ENCODE measurements at regions not wholly inside any gene's neighbourhood (a gene's known extent, or its start where the extent isn't known, plus 50 kb on each side); places are given as distances from the start of the nearest gene placed in this dataset.
"Not testable (repeated sequence)": the region's sequence is repeated elsewhere in the genome, so short reads cannot be mapped to it uniquely, and the experiment has no call there.

DNA sequence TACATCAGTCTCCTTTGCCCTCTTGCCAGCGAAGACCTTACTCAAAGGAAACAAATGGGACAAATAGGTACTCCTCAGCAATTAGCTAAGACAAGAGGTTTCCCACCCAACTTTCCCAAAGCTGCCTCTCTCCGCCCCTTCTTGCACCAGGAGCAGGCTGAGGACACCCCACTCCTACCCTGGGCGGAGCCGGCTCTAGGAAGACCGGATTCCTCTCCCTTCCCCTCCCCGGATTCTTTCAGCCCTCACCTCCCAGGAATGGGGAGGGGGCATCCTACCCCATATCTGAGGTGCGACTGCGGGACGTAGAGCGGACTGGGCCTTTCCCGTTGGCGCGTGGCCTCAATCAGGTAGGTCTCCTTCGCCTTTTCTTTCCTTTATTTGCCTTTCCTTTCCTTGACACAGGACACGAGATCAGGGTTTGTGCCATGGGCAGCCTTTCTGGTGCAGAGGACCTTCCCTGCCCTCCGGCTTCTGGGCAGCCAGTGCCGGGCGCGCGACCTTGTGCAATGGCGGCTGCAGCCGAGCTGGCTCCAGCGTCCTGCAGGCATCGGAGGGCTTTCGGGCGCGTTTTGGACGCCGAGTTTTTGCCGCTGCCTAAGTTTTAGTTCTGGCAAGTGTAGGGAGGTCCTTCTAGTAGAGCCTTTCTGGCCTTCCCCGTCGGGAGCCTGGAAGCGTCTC lies 279.9 kb downstream of the PLS3 start:
- DNase-seq, result not testable (repeated sequence)

DNA sequence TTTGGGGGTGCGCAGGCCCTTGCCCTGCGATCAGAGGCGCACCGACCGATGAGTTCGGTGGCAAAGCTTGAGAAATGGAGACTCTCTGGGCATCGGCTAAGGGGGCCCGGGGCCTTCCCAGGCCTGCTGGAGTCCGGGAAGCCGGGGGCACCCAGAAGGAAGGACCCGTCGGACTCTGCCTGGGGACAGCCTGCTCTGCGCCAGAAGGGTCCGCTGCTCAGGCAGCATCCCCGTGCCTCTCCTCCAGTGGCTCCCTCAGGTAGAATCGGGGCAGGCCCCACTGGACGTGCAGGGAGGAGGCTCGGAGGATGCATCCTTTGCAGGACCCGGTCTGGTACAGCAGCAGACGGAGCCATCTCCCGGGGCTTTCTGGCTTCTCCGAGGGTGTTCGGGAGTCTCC lies 290.0 kb downstream of the PLS3 start:
- DNase-seq, result not testable (repeated sequence)

DNA sequence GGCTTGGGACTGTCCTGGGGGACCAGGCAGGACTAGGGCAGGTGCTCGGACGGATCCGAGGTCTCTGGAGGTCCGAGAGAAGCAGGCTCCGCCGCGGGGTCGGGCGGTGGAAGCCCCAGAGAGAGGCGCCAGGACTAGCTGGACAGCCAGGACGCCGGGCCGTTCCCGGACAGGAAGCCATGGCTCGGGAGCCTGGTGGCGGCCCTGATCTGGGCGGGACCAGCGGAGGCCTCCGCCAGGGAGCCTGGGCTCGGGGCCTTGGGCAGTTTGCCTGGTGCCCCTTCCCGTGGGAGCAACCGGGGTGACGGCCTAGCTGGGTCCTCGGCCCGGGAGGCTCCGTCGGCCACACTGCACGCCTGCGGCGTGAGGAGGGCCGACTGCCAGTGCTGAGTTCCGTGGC lies 292.3 kb downstream of the PLS3 start:
- DNase-seq, result not testable (repeated sequence)

DNA sequence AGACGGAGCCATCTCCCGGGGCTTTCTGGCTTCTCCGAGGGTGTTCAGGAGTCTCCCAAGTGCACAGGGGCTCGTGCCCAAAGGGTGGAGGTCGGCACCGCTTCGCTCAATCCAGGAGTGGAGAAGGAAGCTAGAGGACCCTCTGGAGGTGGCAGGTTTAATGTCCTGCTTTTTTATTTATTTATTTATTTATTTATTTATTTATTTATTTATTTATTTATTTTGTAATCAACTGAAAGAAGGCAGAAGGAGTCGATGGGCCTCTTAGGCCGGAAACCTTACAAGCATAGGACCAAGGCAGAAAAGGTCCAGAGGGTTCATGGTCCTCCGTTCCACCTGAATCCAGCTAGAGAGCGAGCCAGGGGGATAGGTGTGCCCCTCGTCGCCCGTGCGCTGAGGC lies 289.4 kb upstream of the AGTR2 start:
- DNase-seq, result not testable (repeated sequence)

DNA sequence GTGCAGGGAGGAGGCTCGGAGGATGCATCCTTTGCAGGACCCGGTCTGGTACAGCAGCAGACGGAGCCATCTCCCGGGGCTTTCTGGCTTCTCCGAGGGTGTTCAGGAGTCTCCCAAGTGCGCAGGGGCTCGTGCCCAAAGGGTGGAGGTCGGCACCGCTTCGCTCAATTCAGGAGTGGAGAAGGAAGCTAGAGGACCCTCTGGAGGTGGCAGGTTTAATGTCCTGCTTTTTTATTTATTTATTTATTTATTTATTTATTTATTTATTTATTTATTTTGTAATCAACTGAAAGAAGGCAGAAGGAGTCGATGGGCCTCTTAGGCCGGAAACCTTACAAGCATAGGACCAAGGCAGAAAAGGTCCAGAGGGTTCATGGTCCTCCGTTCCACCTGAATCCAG lies 286.4 kb upstream of the AGTR2 start:
- not testable (repeated sequence) for DNase-seq

DNA sequence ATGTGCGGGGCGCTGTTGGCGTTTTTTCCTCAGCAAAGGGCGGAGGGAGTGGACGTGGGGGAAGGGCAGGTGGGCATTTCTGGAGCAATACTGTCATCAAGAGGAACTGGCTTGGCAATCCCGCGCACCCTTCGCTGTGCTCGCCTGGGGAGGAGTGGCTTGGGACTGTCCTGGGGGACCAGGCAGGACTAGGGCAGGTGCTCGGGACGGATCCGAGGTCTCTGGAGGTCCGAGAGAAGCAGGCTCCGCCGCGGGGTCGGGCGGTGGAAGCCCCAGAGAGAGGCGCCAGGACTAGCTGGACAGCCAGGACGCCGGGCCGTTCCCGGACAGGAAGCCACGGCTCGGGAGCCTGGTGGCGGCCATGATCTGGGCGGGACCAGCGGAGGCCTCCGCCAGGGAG lies 282.5 kb upstream of the AGTR2 start:
- DNase-seq, result peak in 1 of 2 donors; percentile 47

DNA sequence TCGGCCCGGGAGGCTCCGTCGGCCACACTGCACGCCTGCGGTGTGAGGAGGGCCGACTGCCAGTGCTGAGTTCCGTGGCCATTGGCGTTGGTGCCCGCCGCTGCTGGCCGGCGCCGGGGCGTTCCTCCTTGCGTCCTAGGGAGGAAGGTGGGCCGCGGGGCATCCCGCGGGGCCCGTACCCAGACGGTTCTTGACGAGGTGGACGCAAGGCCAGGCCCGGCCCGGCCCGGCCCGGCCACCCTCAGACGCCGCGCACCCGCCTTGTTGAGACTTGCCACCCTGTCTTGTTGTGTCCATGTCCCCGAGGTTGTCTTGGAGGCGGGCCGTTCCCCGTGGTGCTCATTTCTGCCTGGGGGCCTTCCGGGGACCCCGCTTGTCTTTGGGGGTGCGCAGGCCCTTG lies 282.0 kb upstream of the AGTR2 start:
- DNase-seq, result not testable (repeated sequence)

DNA sequence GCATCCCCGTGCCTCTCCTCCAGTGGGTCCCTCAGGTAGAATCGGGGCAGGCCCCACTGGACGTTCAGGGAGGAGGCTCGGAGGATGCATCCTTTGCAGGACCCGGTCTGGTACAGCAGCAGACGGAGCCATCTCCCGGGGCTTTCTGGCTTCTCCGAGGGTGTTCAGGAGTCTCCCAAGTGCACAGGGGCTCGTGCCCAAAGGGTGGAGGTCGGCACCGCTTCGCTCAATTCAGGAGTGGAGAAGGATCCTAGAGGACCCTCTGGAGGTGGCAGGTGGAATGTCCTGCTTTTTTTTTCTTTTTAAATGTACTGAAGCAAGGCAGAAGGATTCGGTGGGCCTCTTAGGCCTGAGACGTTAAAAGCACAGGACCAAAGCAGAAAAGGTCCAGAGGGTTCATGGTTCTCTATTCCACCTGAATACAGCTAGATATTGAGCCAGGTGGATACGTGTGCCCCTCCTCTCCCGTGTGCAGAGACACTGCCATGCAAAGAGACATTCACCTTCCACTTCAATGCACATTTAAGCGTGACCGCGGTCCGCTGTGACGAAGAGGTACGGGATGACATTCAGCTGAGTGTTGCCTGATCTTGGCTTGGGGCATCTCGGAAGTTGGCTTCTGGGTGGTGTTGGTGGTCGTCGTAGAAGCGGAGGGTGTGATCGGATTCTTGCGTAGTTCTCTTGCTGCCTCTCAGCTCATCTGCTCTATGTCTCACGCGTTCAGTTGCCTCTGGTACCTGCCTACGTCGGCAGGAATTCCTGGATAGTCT lies 281.2 kb upstream of the AGTR2 start:
- no peak for DNase-seq

DNA sequence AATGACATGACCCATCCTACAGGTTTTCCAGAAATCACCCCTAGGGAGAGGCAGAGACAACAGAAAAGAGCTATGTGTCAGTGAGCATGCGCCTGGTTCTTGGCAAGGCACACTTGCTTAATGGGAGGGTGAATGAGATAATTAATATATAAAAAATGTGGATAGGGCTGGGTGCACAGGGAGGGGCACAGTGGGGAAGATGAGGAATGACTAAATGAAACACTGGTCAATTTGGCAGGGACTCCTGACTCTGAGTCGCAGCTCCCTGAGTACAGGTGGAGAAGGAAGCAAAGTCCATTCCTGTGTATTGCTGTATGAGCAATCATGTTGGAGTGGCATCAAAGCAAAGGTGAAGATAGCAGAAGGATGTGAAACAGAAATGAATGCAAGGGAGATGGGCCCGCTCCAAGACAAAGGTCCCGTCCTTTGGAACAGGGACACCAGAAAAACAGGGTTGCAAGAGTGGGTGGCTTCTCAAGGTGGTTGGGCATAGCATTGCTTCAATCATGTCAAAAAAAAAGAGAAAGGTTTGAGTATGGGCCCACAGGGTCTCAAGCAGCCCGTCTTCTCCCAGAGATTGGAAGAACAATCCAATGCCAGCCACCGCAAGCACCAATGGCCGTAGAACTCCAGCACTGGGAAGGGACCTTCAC lies 278.4 kb upstream of the AGTR2 start:
- no peak for DNase-seq

DNA sequence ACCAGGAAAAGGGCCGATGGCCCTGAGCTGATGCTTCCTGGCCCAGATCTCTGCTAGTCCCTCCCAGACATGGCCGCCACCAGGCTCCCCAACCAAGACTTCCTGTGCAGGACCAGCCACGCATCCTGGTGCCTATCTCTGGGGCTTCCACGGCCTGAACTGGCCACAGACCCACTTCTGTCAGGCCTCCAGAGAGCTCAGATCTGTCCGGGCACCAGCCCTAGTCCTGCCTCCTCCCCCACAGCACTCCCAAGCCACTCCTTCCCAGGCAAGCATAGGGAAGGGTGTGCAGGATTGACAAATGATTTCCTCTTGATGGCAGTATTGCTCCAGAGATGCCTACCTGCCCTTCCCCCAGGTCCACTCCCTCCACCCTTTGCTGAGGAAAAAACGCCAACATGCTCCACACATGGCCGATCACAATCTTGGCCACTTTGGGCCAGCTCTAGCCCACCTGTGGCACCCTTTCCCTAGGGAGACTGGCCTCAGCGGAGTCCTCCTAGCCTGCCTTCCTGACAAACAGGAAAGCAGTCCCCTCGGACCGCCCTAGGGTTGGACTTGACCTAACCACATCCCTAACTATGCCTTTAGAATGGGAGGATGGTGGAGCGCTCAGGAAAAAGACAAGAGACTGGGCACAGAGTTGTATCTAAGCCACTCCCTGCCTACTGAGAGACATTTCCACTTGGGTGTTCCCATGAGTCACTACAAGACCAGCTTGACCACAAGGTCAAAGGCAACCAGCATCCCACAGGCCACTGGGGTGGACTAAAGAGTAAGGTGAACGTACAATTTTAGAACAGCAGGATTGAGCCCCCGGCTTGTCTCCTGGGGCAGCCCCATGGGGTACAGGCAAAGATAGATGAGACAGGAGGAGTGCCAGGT lies 277.5 kb upstream of the AGTR2 start:
- DNase-seq, result peak in 1 of 2 donors; percentile 51

DNA sequence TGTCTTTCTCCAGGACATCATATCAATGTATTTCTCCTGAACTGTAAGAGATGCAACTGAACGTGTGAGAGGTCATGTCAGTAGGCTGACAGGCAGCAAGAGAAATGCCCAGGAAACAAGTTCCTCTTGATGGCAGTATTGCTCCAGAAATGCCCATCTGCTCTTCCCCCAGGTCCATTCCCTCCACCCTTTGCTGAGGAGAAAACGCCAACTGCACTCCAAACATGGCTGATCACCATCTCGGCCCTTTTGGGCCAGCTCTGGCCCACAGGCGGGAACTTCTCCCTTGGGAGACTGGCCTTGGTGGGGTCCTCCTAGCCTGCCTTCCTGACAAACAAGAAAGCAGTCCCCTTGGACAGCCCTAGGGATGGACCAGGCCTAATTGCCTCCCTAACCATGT lies 276.5 kb upstream of the AGTR2 start:
- DNase-seq, result peak in 1 of 2 donors; percentile 22

DNA sequence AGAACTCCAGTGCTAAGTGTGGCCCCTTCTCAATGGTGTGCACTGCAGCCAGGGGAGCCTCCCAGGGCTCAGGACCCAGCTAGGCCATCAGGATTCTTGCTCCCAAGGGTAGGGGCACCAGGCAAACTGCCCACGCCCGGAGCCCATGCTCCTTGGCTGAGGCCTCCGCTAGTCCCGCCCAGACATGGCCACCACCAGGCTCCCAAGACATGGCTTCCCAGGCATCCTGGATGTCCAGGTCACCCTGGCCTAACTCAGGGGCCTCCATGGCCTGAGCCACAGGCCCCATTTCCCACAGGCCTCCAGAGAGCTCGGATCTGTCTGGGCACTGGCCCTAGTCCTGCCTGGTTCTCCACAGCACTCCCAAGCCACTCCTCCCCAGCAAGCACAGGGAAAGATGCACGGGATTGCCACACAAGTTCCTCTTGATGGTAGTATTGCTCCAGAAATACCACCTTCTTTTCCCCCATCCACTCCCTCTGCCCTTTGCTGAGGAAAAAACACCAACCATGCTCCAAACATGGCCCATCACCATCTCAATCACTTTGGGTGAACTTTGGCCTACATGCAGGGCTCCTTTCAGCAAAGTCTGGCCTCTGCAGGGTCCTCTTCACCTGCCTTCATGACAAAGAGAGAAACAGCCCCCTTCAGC lies 274.7 kb upstream of the AGTR2 start:
- no peak for DNase-seq

DNA sequence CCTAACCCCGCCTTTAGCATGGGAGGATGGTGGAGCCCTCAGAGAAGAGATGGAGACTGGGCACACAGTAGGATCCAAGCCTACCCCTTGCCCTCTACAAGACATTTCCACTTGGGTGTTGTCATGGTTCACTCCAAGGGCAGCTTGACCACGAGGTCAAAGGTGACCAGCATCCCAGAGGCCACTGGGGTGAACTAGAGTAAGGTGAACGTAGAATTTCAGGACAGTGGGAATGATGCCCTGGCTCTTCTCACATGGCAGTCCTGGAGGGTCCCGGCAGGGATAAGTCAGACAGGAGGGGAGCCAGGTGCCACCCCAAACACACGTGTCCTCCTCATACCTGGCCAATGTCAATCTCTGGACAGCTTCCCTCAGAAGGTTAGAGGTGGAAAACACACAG lies 274.2 kb upstream of the AGTR2 start:
- no peak for DNase-seq

DNA sequence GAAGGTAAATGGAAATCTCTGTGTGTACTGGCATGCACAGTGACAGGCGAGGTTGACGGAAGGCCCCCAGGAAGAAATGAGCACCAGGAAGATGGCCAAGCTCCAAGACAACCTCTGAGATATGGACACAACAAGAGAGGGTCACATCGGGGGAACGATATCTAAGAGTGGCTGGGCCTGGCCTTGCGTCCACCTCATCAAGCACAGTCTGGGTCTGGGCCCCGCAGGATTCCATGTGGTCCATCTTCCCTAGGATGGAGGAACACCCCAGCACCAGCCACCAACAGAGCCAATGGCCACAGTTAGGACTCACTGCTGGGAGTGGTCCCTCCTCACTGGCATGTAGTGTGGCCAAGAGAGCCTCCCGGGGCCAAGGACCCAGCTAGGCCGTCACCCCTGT lies 272.6 kb upstream of the AGTR2 start:
- DNase-seq, result no peak

DNA sequence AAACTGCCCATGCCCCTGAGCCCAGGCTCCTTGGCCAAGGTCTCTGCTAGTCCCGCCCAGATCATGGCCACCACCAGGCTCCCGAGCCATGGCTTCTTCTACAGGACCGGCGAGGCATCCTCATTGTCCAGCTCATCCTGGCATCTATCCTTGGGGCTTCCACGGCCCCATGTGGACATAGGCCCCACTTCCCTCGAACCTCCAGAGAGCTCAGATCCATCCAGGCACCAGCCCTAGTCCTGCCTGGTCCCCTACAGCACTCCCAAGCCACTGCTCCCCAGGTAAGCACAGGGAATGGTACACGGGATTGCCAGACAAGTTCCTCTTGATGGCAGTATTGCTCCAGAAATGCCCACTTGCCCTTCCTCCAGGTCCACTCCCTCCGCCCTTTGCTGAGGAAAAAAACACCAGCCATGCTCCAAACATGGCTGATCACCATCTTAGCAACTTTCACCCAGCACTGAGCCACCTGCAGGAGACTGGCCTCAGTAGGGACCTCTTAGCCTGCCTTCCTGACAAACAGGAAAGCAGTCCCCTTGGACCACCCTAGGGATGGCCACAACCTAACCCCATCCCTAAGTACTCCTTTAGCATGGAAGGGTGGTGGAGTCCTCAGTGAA lies 272.1 kb upstream of the AGTR2 start:
- peak in 1 of 2 donors; percentile 76 for DNase-seq

DNA sequence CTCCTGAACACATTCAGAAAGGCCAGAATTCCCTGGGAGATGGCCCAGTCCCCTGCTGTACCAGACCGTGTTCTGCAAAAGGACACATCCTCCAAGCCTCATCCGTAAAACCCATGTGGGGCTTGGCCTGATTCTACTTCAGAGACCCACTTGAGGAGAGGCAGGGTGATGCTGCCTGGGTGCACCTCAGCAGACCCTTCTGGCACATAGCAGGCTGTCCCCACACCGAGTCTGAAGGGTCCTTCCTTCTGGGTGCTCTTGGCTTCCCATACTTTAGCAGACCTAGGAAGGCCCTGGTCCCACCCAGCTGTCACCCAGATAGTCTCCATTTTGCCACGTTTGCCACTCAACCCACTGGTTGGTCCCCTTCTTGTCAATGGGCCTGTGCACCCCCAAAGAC lies 270.1 kb upstream of the AGTR2 start:
- no peak for DNase-seq

DNA sequence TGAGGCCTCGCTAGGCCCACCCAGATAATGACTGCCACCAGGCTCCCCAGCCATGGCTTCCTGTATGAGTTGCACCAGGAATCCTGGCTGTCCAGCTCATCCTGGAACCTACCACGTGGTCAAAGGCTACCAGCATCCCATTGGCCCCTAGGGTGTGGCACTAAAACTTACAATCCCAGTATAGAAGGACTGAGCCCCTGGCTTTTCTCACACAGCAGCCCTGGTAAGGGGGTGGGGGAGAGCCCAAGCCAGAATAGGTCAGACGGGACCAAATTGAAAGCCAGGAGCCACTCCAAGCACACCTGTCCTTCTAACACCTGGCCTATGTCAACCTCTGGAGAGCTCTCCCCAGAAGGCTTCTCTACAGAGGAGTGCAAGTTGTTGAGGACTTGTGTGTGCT lies 269.3 kb upstream of the AGTR2 start:
- DNase-seq, result no peak

DNA sequence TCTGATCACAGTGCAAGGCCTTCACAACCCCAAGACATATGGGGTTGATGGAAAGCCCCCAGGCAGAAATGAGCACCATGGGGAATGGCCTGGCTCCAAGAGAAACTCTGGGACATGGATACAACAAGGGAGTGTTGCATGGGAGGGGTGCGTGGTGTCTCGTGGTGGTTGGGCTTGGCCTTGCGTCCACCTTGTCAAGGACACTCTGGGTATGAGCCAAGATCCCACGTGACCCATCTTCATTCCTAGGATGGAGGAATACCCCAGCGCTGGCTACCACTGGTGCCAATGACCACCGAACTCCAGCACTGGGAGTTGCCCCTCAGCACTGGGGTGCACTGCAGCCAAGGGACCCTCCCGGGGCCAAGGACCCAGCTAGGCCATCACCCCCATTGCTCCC lies 267.5 kb upstream of the AGTR2 start:
- no peak for DNase-seq

DNA sequence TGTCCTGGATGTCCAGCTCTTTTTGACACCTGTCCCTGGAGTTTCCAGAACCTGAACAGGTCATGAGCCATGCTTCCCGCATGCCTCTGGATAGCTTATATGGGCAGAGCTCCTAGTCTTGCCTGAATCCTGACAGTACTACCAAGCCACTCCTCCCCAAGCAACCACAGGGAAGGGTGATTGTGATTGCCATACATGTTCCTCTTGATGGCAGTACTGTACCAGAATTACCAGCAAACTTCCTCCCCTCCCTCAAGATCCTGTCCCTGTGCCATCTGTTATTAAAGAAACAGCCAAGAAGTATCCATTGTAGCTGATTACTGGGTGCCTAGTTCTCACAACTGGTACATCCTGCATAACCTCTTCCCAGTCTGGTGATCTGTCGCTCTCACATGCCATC lies 264.3 kb upstream of the AGTR2 start:
- DNase-seq, result no peak

DNA sequence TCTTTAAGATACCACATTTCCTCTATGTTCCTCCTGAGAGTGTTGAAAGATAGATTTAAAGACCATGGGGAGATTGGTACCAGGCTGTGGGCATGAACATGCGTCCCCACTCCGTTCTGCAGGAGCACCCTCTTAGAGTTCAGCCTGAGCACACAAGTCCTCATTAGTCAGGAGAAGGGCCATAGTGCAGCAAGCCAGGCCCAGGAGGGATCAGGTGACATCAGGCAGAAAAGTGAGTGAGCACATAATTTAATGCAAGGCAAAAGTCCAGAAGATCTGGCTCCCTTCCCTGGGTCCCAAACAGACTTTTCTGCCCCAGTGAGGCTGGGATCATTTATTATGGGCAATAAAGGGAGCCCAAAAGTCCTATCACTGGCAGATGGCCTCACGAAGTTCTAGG lies 263.7 kb upstream of the AGTR2 start:
- no peak for DNase-seq

DNA sequence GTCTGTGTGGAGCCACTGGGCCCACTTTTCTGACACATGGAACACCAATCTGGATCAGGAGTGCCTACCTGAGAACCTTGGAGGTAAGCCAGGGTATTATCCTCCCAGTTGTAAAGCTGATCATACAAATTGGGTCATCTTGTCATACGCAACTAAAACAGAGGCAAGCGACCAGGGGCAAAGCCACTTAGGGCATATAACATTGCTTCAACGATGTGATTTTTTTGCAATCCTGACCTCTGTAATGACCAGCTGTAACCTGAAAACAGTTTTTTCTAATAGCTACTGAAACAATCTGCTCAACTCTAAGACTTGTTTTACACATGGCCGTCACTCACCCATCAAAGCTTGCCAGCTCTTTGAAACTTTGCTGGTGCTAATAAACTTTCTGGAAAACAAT lies 261.5 kb upstream of the AGTR2 start:
- no peak for DNase-seq

DNA sequence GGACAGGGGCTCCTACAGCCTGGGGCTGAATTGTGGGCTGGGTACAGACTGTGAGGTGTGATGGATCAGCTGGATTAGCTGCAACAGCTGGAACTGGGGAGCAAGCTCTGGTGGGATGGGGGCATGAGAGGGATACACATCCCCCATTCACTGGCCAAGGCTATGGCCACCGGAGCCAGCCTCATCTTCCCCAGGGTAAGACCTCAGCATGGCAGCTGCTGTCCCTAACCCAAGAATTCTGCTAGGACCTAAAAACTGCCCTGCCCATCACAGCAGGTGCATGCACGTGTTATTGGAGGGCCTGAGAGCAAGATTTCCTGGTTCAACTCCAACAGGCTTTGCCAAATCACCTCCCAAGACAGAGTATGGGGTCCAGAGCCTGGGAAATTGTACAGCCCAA lies 258.6 kb upstream of the AGTR2 start:
- DNase-seq, result no peak

All from CD4-positive, alpha-beta T cell treated with Interferon alpha-2 for 1 hour (primary cell).